ENCODE measurements at regions not wholly inside any gene's neighbourhood (a gene's known extent, or its start where the extent isn't known, plus 50 kb on each side); places are given as distances from the start of the nearest gene placed in this dataset.

- TF ChIP-seq CTCF (IDR thresholded peaks at IDR 0.05) (no peak), POLR2A (IDR thresholded peaks at IDR 0.05) (no peak), EP300 (IDR thresholded peaks at IDR 0.05) (no peak)
Observed at GRCh38 chr4:119834906-119835612, 206.5 kb upstream of the PDE5A start.

Data from gastroesophageal sphincter (tissue), 3 donors.